Calu3 (cell line): ENCODE measurements at regions not wholly inside any gene's neighbourhood (a gene's known extent, or its start where the extent isn't known, plus 50 kb on each side); places are given as distances from the start of the nearest gene placed in this dataset.

Experiments used
- BruUV-seq: library from RNA; stranded (reverse); fragments of 400-500 nt; replicated peaks from 2 replicates; lab custom pipeline; 2021; lab: Mats Ljungman, UMichigan
- CTCF ChIA-PET: fragments of 300-600 bp; sonication (Branson Sonifier 250); formaldehyde crosslinking; loops from one replicate; lab custom pipeline; 2022; ENCODE audit warnings: antibody characterized with exemption; lab: Charles Lee
- DNase-seq: peaks from one replicate; pipeline ENCODE4 v3.0.0; 2022
- H3K27ac Mint-ChIP-seq: one replicate; pipeline ENCODE4 v1.8.0; 2022; ENCODE audit warnings: mixed read lengths; ENCODE audit not compliant: unreplicated experiment
- H3K27me3 Mint-ChIP-seq: one replicate; pipeline ENCODE4 v1.8.0; 2022; ENCODE audit warnings: mixed read lengths; ENCODE audit not compliant: unreplicated experiment
- H3K36me3 Mint-ChIP-seq: one replicate; pipeline ENCODE4 v1.8.0; 2022; ENCODE audit warnings: mild to moderate bottlenecking, moderate library complexity, mixed read lengths; ENCODE audit not compliant: insufficient read depth, unreplicated experiment
- H3K4me1 Mint-ChIP-seq: one replicate; pipeline ENCODE4 v1.8.0; 2022; ENCODE audit warnings: mild to moderate bottlenecking, low read depth, mixed read lengths; ENCODE audit not compliant: unreplicated experiment
- H3K4me3 Mint-ChIP-seq: one replicate; pipeline ENCODE4 v1.8.0; 2022; ENCODE audit warnings: mild to moderate bottlenecking, low read depth, moderate library complexity, mixed read lengths; ENCODE audit not compliant: unreplicated experiment
- H3K9me3 Mint-ChIP-seq: one replicate; pipeline ENCODE4 v1.8.0; 2022; ENCODE audit warnings: low read depth, mixed read lengths; ENCODE audit not compliant: unreplicated experiment
- intact Hi-C: fragments of 100-400 bp; cut with micrococcal nuclease; formaldehyde crosslinking; loops from one replicate; pipeline ENCODE4 v1.10.0; 2022; ENCODE audit not compliant: unreplicated experiment
- TF ChIP-seq, protein P1 (sequence below): fragments of 200-600 bp; IDR thresholded peaks from one replicate; pipeline ENCODE4 v1.8.0; 2022; ENCODE audit warnings: antibody characterized with exemption; ENCODE audit not compliant: unreplicated experiment

DNA sequence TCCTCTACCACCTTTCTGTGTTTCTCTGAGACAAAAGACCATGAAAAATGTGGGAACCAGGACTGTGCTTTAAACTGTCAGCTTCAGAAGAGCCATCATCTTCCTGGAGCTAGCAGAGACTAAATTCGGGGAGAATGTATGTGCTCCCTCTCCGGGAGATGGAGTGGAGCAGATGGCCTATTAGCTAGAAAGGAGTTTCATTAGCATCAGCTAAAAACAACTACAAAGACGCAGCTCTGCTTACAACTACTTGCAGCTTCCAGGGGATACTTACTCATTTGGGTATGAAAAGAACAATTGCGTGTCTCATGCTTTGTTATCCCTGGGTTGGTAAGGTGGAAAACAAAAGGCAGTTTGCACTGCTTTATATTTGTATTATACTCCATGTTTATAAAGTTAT, 159.6 kb downstream of the MFSD1 start:
- no TSS peak for BruUV-seq
- CTCF ChIA-PET = interaction anchor here (0.6 to 1.5 kb wide), 2 partner anchors 10 to 640 kb away, joined by 3 read pairs; no protein-coding TSS in a partner anchor
- Mint-ChIP-seq H3K27me3 (peaks cover 44% of the 10 kb centered on the region), H3K4me1 (no peaks in the 10 kb centered on the region), H3K27ac (no peak overlapping the region), H3K4me3 (no peak overlapping the region), H3K9me3 (no peaks in the 10 kb centered on the region), H3K36me3 (no peaks in the 10 kb centered on the region)
- intact Hi-C loops = no loop called here
- TF ChIP-seq, protein P1, sequence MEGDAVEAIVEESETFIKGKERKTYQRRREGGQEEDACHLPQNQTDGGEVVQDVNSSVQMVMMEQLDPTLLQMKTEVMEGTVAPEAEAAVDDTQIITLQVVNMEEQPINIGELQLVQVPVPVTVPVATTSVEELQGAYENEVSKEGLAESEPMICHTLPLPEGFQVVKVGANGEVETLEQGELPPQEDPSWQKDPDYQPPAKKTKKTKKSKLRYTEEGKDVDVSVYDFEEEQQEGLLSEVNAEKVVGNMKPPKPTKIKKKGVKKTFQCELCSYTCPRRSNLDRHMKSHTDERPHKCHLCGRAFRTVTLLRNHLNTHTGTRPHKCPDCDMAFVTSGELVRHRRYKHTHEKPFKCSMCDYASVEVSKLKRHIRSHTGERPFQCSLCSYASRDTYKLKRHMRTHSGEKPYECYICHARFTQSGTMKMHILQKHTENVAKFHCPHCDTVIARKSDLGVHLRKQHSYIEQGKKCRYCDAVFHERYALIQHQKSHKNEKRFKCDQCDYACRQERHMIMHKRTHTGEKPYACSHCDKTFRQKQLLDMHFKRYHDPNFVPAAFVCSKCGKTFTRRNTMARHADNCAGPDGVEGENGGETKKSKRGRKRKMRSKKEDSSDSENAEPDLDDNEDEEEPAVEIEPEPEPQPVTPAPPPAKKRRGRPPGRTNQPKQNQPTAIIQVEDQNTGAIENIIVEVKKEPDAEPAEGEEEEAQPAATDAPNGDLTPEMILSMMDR = no peak
- DNase-seq = no peak

DNA sequence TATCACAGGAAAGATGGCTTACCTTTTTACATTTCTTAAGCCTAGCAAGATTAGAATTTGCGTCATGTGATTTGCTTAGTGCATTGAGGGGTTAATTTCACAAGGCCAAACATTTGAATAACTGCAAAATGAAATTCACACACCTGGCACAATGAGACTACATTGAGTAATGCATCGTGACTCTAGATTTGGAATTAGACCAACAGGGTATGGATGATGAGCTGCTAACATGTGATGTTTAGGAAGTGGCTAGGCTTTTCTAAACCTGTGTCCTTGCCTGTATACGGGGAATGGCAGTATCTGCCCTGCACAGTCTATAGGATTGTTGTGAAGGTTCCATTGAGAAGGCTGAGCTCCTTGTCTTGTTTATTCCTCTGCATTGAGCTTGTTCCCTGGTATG, 160.1 kb downstream of the MFSD1 start:
- no peak overlapping the region for H3K27ac Mint-ChIP-seq
- H3K4me3 Mint-ChIP-seq = no peak overlapping the region
- no peaks in the 10 kb centered on the region for H3K9me3 Mint-ChIP-seq
- no peak for DNase-seq
- BruUV-seq = no TSS peak
- intact Hi-C loops = no loop called here
- CTCF ChIA-PET = interaction anchor here (0.6 to 1.5 kb wide), 2 partner anchors 10 to 640 kb away, joined by 3 read pairs; no protein-coding TSS in a partner anchor
- no peaks in the 10 kb centered on the region for H3K36me3 Mint-ChIP-seq
- no peaks in the 10 kb centered on the region for H3K4me1 Mint-ChIP-seq
- peaks cover 44% of the 10 kb centered on the region for H3K27me3 Mint-ChIP-seq
- TF ChIP-seq, protein P1 = no peak

DNA sequence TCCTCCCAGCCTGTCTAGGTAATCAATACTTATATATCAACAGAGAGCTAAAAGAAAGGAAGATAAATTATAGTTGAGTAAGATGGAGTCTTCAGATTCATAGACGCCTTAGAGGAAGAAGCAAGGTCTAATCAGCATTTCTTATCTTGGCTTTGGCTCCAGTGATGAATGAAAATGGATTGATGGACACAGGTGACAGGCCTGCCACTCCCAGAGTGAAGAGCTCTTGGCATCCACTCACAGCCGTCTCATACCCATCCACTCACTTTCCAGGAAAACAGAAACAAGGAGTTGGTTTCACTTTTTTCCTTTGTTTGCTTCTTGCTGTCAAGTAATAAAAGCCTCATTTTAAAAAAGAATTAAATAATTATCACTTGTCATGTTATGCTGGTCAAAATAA, 168.2 kb downstream of the MFSD1 start:
- Mint-ChIP-seq H3K36me3 (no peaks in the 10 kb centered on the region), H3K27me3 (peaks cover 12% of the 10 kb centered on the region), H3K4me3 (no peak overlapping the region), H3K27ac (no peak overlapping the region), H3K4me1 (no peaks in the 10 kb centered on the region), H3K9me3 (peaks cover 3% of the 10 kb centered on the region)
- intact Hi-C loops = no loop called here
- CTCF ChIA-PET = interaction anchor here (1.0 to 1.1 kb wide), 2 partner anchors 11 to 35 kb away, joined by 3 read pairs; no protein-coding TSS in a partner anchor
- no TSS peak for BruUV-seq
- TF ChIP-seq, protein P1 = no peak
- DNase-seq = no peak

DNA sequence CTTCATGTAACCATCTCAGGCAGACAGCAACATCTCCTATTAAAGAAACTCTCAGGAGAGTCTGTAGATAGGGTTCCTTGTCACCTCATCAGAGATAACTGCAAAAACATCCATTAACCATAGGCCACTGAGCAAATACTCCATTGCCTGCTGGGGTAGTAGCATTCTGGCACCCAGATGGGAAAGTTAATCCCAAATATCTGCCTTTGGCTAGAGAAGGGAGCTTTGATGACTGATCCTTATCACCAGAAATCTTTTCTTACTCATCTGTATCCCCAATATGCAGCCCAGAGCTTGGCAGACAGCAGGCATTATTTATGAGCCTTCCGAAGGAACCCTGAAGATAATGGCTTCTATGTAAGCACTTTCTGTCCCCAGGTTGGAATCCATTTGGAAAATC, 173.1 kb downstream of the MFSD1 start:
- H3K4me1 Mint-ChIP-seq = no peaks in the 10 kb centered on the region
- no TSS peak for BruUV-seq
- CTCF ChIA-PET = no interaction called here
- TF ChIP-seq, protein P1 = no peak
- H3K27me3 Mint-ChIP-seq = no peaks in the 10 kb centered on the region
- no peak overlapping the region for H3K27ac Mint-ChIP-seq
- intact Hi-C loops = no loop called here
- no peak for DNase-seq
- no peaks in the 10 kb centered on the region for H3K36me3 Mint-ChIP-seq
- H3K9me3 Mint-ChIP-seq = peaks cover 3% of the 10 kb centered on the region
- H3K4me3 Mint-ChIP-seq = no peak overlapping the region
